Erythroblast (primary cell): ENCODE measurements at regions not wholly inside any gene's neighbourhood (a gene's known extent, or its start where the extent isn't known, plus 50 kb on each side); places are given as distances from the start of the nearest gene placed in this dataset.

Experiments
- GATA1 ChIP-seq: IDR thresholded peaks from 2 replicates; pipeline ENCODE4 v1.6.1; 2011; ENCODE audit warnings: low read depth, mild to moderate bottlenecking, control low read depth, low read length, moderate library complexity
- POLR2A ChIP-seq: IDR thresholded peaks from 2 replicates; pipeline ENCODE4 v1.6.1; 2011; ENCODE audit warnings: mild to moderate bottlenecking, low read length

DNA sequence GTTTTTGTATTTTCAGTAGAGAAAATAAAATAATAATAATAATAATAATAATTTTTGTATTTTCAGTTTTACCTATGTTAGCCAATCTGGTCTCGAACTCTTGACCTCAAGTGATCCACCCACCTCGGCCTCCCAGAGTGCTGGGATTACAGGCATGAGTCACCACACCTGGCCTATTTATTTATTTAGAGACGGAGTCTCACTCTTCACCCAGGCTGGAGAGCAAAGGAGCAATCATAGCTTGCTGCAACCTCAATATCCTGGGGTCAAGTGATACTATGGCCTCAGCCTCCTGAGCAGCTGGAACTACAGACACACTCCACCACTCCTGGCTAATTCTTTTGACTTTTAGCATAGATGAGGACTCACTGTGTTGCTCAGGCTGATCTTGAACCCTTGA lies 167.5 kb downstream of the TLE1 start:
- TF ChIP-seq POLR2A = no peak
- no peak for TF ChIP-seq GATA1
